Activated CD4-positive, alpha-beta T cell treated with anti-CD3 and anti-CD28 coated beads, Interleukin-2, amount 50 U/mL, for 16 hours (primary cell): ENCODE measurements at regions not wholly inside any gene's neighbourhood (a gene's known extent, or its start where the extent isn't known, plus 50 kb on each side); places are given as distances from the start of the nearest gene placed in this dataset.

ENCODE experiments used
- DNase-seq: peaks from one replicate; pipeline ENCODE4 v3.0.0-alpha.2; 2020

- DNase-seq: no peak
Observed at GRCh38 chr14:104505085-104506074, 74.2 kb upstream of the C14orf180 start.

GRCh38 chr14:104506461-104507253 lies 72.9 kb upstream of the C14orf180 start:
- no peak for DNase-seq

- DNase-seq: no peak
Observed at GRCh38 chr14:104507443-104507842, 72.1 kb upstream of the C14orf180 start.

GRCh38 chr14:104509673-104510072 lies 69.9 kb upstream of the C14orf180 start:
- DNase-seq: no peak

GRCh38 chr14:104510216-104510615 lies 69.3 kb upstream of the C14orf180 start:
- DNase-seq: no peak

- DNase-seq: no peak
Observed at GRCh38 chr14:104510794-104511611, 68.6 kb upstream of the C14orf180 start.

GRCh38 chr14:104512061-104512460 lies 67.5 kb upstream of the C14orf180 start:
- no peak for DNase-seq

- no peak for DNase-seq
Observed at GRCh38 chr14:104512771-104513640, 66.6 kb upstream of the C14orf180 start.

- no peak for DNase-seq
Observed at GRCh38 chr14:104513641-104514046, 65.9 kb upstream of the C14orf180 start.

- DNase-seq: no peak
Observed at GRCh38 chr14:104514156-104514848, 65.3 kb upstream of the C14orf180 start.

- no peak for DNase-seq
Observed at GRCh38 chr14:104515059-104515810, 64.3 kb upstream of the C14orf180 start.

GRCh38 chr14:104515811-104516780 lies 63.5 kb upstream of the C14orf180 start:
- no peak for DNase-seq

- no peak for DNase-seq
Observed at GRCh38 chr14:104516906-104517305, 62.7 kb upstream of the C14orf180 start.

- no peak for DNase-seq
Observed at GRCh38 chr14:104517426-104517825, 62.1 kb upstream of the C14orf180 start.

GRCh38 chr14:104517867-104518266 lies 61.7 kb upstream of the C14orf180 start:
- DNase-seq: no peak

- DNase-seq: no peak
Observed at GRCh38 chr14:104518659-104519350, 60.8 kb upstream of the C14orf180 start.

GRCh38 chr14:104519721-104520120 lies 59.8 kb upstream of the C14orf180 start:
- DNase-seq: no peak

GRCh38 chr14:104520620-104521410 lies 58.7 kb upstream of the C14orf180 start:
- no peak for DNase-seq
